H1 (cell line): ENCODE measurements at regions not wholly inside any gene's neighbourhood (a gene's known extent, or its start where the extent isn't known, plus 50 kb on each side); places are given as distances from the start of the nearest gene placed in this dataset.

Experiments used
- CTCF ChIA-PET: fragments of 300-600 bp; sonication (Branson Sonifier 250); formaldehyde crosslinking; loops from one replicate; lab custom pipeline; 2021; ENCODE audit not compliant: partially characterized antibody; lab: Charles Lee
- POLR2A ChIA-PET: fragments of 300-600 bp; sonication (Branson Sonifier 250); formaldehyde crosslinking; loops from one replicate; lab custom pipeline; 2021; ENCODE audit warnings: inconsistent platforms; ENCODE audit not compliant: partially characterized antibody; lab: Charles Lee
- DNase-seq, 2 experiments: peaks; one replicate each; pipeline versions ENCODE4 v3.0.0 to v3.0.0-alpha.2; 2010 to 2022; ENCODE audit warnings: low spot score in 2 of 2, low read depth in 1 of 2, mixed read lengths in 1 of 2
- FAIRE-seq: peaks from 2 replicates; lab custom pipeline; 2011; peaks lifted over from hg19 to GRCh38; lab: Jason Lieb, UNC
- H2AFZ ChIP-seq: 2 replicates; pipeline ENCODE4 v1.8.1; 2012; ENCODE audit warnings: low read length, inconsistent platforms
- H2AK5ac ChIP-seq: 2 replicates; pipeline ENCODE4 v1.6.1; 2013; ENCODE audit warnings: low read depth, low read length
- H2BK120ac ChIP-seq: replicated peaks from 2 replicates; pipeline ENCODE3; 2013; ENCODE audit warnings: low read depth, low read length, inconsistent platforms
- H2BK12ac ChIP-seq: 2 replicates; pipeline ENCODE4 v1.6.1; 2013; ENCODE audit warnings: low read depth, low read length
- H2BK15ac ChIP-seq: 2 replicates; pipeline ENCODE4 v1.6.1; 2013; ENCODE audit warnings: low read length
- H2BK20ac ChIP-seq: 2 replicates; pipeline ENCODE4 v1.6.1; 2013; ENCODE audit warnings: low read length
- H2BK5ac ChIP-seq: 2 replicates; pipeline ENCODE4 v1.6.1; 2013; ENCODE audit warnings: low read depth, low read length
- H3K14ac ChIP-seq: 2 replicates; pipeline ENCODE4 v1.6.1; 2013; ENCODE audit warnings: inconsistent platforms; ENCODE audit not compliant: insufficient read length
- H3K18ac ChIP-seq: 2 replicates; pipeline ENCODE4 v1.6.1; 2013; ENCODE audit warnings: low read length; ENCODE audit errors: extremely low read depth
- H3K23ac ChIP-seq: 2 replicates; pipeline ENCODE4 v1.6.1; 2013; ENCODE audit warnings: inconsistent platforms; ENCODE audit not compliant: insufficient read length
- H3K23me2 ChIP-seq: 2 replicates; pipeline ENCODE4 v1.6.1; 2013; ENCODE audit warnings: low read depth, low read length
- H3K27ac ChIP-seq: 2 replicates; pipeline ENCODE4 v1.6.1; 2011; ENCODE audit warnings: low read depth, low read length, inconsistent platforms
- H3K27me3 ChIP-seq, 4 experiments: replicated peaks in 1 of 4; 1 replicate in 1 of 4; 2 replicates in 3 of 4; pipeline versions ENCODE4 v1.6.1 to v1.8.1; 2011 to 2013; ENCODE audit warnings: low read length in 3 of 4, mild to moderate bottlenecking in 3 of 4, inconsistent platforms in 2 of 4, mixed read lengths in 2 of 4, moderate library complexity in 1 of 4; ENCODE audit not compliant: control insufficient read depth in 3 of 4, insufficient read depth in 3 of 4; ENCODE audit errors: extremely low read depth in 1 of 4
- H3K36me3 ChIP-seq, 4 experiments: 2 replicates each; pipeline versions ENCODE4 v1.6.1 to v1.8.1; 2011 to 2013; ENCODE audit warnings: mild to moderate bottlenecking in 4 of 4, low read length in 3 of 4, moderate library complexity in 2 of 4, control low read depth in 1 of 4, inconsistent platforms in 1 of 4; ENCODE audit not compliant: insufficient read depth in 4 of 4, control insufficient read depth in 2 of 4
- H3K4ac ChIP-seq: replicated peaks from 2 replicates; pipeline ENCODE3; 2013; ENCODE audit warnings: low read length, low read depth, mixed read lengths, inconsistent platforms; ENCODE audit not compliant: insufficient read length
- H3K4me1 ChIP-seq, 4 experiments: replicated peaks in 1 of 4; 1 replicate in 1 of 4; 2 replicates in 3 of 4; pipeline versions ENCODE4 v1.6.1 to v1.8.1; 2011 to 2013; ENCODE audit warnings: low read length in 3 of 4, inconsistent platforms in 2 of 4, mixed read lengths in 1 of 4; ENCODE audit not compliant: insufficient read depth in 4 of 4, control insufficient read depth in 3 of 4
- H3K4me2 ChIP-seq, 2 experiments: 2 replicates each; pipeline versions ENCODE4 v1.6.1 to v1.8.1; 2011 to 2013; ENCODE audit warnings: low read depth in 2 of 2, low read length in 2 of 2, control low read depth in 1 of 2, inconsistent platforms in 1 of 2, mild to moderate bottlenecking in 1 of 2; ENCODE audit not compliant: insufficient read depth in 1 of 2
- H3K4me3 ChIP-seq, 4 experiments: fragments of 200-600, 300-600 bp in 1 of 4; sonication (generic), shearing (Covaris generic), sonication (Bioruptor Twin) in 1 of 4; 2 replicates each; pipeline versions ENCODE4 v1.5.1 to v1.8.1; 2011 to 2016; ENCODE audit warnings: low read length in 4 of 4, low read depth in 3 of 4, control low read depth in 2 of 4, inconsistent platforms in 2 of 4, mild to moderate bottlenecking in 2 of 4, mixed read lengths in 1 of 4, moderate library complexity in 1 of 4; ENCODE audit not compliant: insufficient read depth in 2 of 4; ENCODE audit errors: extremely low read depth in 1 of 4
- H3K56ac ChIP-seq: replicated peaks from 2 replicates; pipeline ENCODE3; 2013; ENCODE audit warnings: low read depth, mild to moderate bottlenecking, mixed read lengths, low read length, inconsistent platforms; ENCODE audit not compliant: insufficient read length
- H3K79me1 ChIP-seq: 2 replicates; pipeline ENCODE4 v1.6.1; 2013; ENCODE audit warnings: low read depth, low read length, control low read depth
- H3K79me2 ChIP-seq, 2 experiments: 2 replicates each; pipeline versions ENCODE4 v1.6.1 to v1.8.1; 2012 to 2013; ENCODE audit warnings: low read length in 2 of 2, mild to moderate bottlenecking in 2 of 2, inconsistent platforms in 1 of 2; ENCODE audit not compliant: insufficient read depth in 2 of 2, control insufficient read depth in 1 of 2
- H3K9ac ChIP-seq, 4 experiments: replicated peaks in 1 of 4; 1 replicate in 1 of 4; 2 replicates in 3 of 4; pipeline versions ENCODE4 v1.6.1 to v1.8.1; 2011 to 2013; ENCODE audit warnings: low read depth in 3 of 4, low read length in 3 of 4, control low read depth in 2 of 4, mild to moderate bottlenecking in 2 of 4, moderate library complexity in 2 of 4, inconsistent platforms in 1 of 4; ENCODE audit errors: extremely low read depth in 1 of 4
- H3K9me3 ChIP-seq, 2 experiments: 2 replicates each; pipeline versions ENCODE4 v1.6.1 to v1.8.1; 2012 to 2013; ENCODE audit warnings: mild to moderate bottlenecking in 2 of 2, moderate library complexity in 2 of 2, control low read depth in 1 of 2, inconsistent platforms in 1 of 2, low read depth in 1 of 2, low read length in 1 of 2, mixed read lengths in 1 of 2; ENCODE audit not compliant: insufficient read depth in 2 of 2
- H4K20me1 ChIP-seq, 2 experiments: replicated peaks in 1 of 2; 2 replicates each; pipeline versions ENCODE3 to v1.8.1; 2011 to 2013; ENCODE audit warnings: inconsistent platforms in 2 of 2, low read length in 2 of 2, mild to moderate bottlenecking in 1 of 2; ENCODE audit not compliant: insufficient read depth in 2 of 2, control insufficient read depth in 1 of 2
- H4K5ac ChIP-seq: 2 replicates; pipeline ENCODE4 v1.6.1; 2013; ENCODE audit warnings: low read length, low read depth, mixed read lengths, inconsistent platforms; ENCODE audit not compliant: insufficient read length
- H4K8ac ChIP-seq: 2 replicates; pipeline ENCODE4 v1.8.0; 2013; ENCODE audit warnings: mild to moderate bottlenecking, moderate library complexity, low read length, inconsistent platforms; ENCODE audit not compliant: insufficient read depth; ENCODE audit errors: extremely low read depth
- H4K91ac ChIP-seq: replicated peaks from 2 replicates; pipeline ENCODE3; 2013; ENCODE audit warnings: low read length, mixed read lengths, inconsistent platforms; ENCODE audit not compliant: insufficient read length
- GTF2F1 ChIP-seq: IDR thresholded peaks from 2 replicates; pipeline ENCODE4 v1.6.1; 2012; ENCODE audit warnings: low read depth, low read length, improper control_type of control experiment, borderline replicate concordance
- MAX ChIP-seq: IDR thresholded peaks from 2 replicates; pipeline ENCODE4 v1.6.1; 2012; ENCODE audit warnings: inconsistent platforms
- RBBP5 ChIP-seq: IDR thresholded peaks from 2 replicates; pipeline ENCODE4 v1.7.1; 2012; ENCODE audit warnings: low read depth, mild to moderate bottlenecking, inconsistent platforms, low read length, moderate library complexity, borderline replicate concordance
- WGBS, 2 experiments: shearing (Covaris generic) in 1 of 2; methylation state at CpG; one replicate each; pipeline versions ENCODE4 v1.1.6 to v1.1.7; 2013 to 2015; ENCODE audit warnings: low lambda C conversion rate in 2 of 2, mixed read lengths in 2 of 2, inconsistent platforms in 1 of 2, low coverage in 1 of 2, missing lambda C conversion rate in 1 of 2; ENCODE audit not compliant: insufficient replicate concordance in 2 of 2, insufficient coverage in 1 of 2, insufficient read length in 1 of 2; ENCODE audit errors: extremely low coverage in 1 of 2, missing lambda C conversion rate in 1 of 2; 5-methylcytosine and 5-hydroxymethylcytosine counted together

- Histone ChIP-seq H4K91ac (no peak overlapping the region), H2BK5ac (no peak overlapping the region), H3K4me3 (no peak overlapping the region), H3K9ac (no peak overlapping the region), H4K20me1 (no peaks in the 10 kb centered on the region), H3K36me3 (no peaks in the 10 kb centered on the region), H3K23ac (no peak overlapping the region), H3K79me1 (no peaks in the 10 kb centered on the region), H3K9me3 (no peaks in the 10 kb centered on the region), H3K4me1 (no peaks in the 10 kb centered on the region), H3K4me2 (no peak overlapping the region), H2BK120ac (no peak overlapping the region), H2BK12ac (no peak overlapping the region), H2BK20ac (no peak overlapping the region), H3K18ac (no peak overlapping the region), H4K5ac (no peak overlapping the region), H3K27ac (no peak overlapping the region), H2AFZ (no peak overlapping the region; the same call in 1 of the 2 replicates), H3K79me2 (no peaks in the 10 kb centered on the region), H3K23me2 (no peaks in the 10 kb centered on the region), H3K27me3 (no peaks in the 10 kb centered on the region), H2BK15ac (no peak overlapping the region), H2AK5ac (no peak overlapping the region), H3K14ac (no peak overlapping the region), H4K8ac (no peak overlapping the region; the same call in 1 of the 2 replicates), H3K56ac (no peak overlapping the region), H3K4ac (no peak overlapping the region)
- 95% methylated on average over 23 of the region's 29 CpGs; no CpG with 5 or more reads in 1 of the 2 experiments for WGBS, 2 experiments
- CTCF ChIA-PET, result no interaction called here
- FAIRE-seq (no peak), DNase-seq (no peak)
- TF ChIP-seq RBBP5 (no peak), GTF2F1 (no peak), MAX (no peak)
- POLR2A ChIA-PET, result no interaction called here
Measured at GRCh38 chr2:238599549-238600505, 173.1 kb downstream of the ASB1 start.
